ENCODE measurements at regions not wholly inside any gene's neighbourhood (a gene's known extent, or its start where the extent isn't known, plus 50 kb on each side); places are given as distances from the start of the nearest gene placed in this dataset.

- Histone ChIP-seq H3K4me3 (ENCODE audit: low read depth, low read length) (no peak overlapping the region), H3K36me3 (ENCODE audit: control insufficient read depth, insufficient read depth, low read length) (no peaks in the 10 kb centered on the region), H2AFZ (no peak overlapping the region), H3K27me3 (ENCODE audit: control insufficient read depth, insufficient read depth, low read length) (no peaks in the 10 kb centered on the region), H3K9me3 (ENCODE audit: control insufficient read depth, low read length) (no peaks in the 10 kb centered on the region), H3K4me2 (ENCODE audit: low read length) (no peak overlapping the region), H3K27ac (no peak overlapping the region), H3K9ac (no peak overlapping the region), H3K4me1 (no peaks in the 10 kb centered on the region), H3K79me2 (no peaks in the 10 kb centered on the region)
- peak; percentile 81 for TF ChIP-seq CTCF (IDR thresholded peaks at IDR 0.05)
These were observed 89.5 kb upstream of the CD53 start for GRCh38 chr1:110783292-110783918.

- H3K9me3 ChIP-seq (ENCODE audit: control insufficient read depth, low read length): no peaks in the 10 kb centered on the region
- no peaks in the 10 kb centered on the region for H3K36me3 ChIP-seq (ENCODE audit: control insufficient read depth, insufficient read depth, low read length)
- H3K27me3 ChIP-seq (ENCODE audit: control insufficient read depth, insufficient read depth, low read length): no peaks in the 10 kb centered on the region
- no peak overlapping the region for H3K9ac ChIP-seq
- no peak for TF ChIP-seq CTCF (IDR thresholded peaks at IDR 0.05)
- H3K4me3 ChIP-seq (ENCODE audit: low read depth, low read length): no peak overlapping the region
- H3K79me2 ChIP-seq: no peaks in the 10 kb centered on the region
- H3K4me2 ChIP-seq (ENCODE audit: low read length): no peak overlapping the region
- H3K27ac ChIP-seq: no peak overlapping the region
- no peak overlapping the region for H2AFZ ChIP-seq
- no peaks in the 10 kb centered on the region for H3K4me1 ChIP-seq
These were observed 91.4 kb upstream of the CD53 start for GRCh38 chr1:110781525-110781924.

- H3K4me3 ChIP-seq (ENCODE audit: low read depth, low read length): no peak overlapping the region
- H3K9ac ChIP-seq: no peak overlapping the region
- TF ChIP-seq CTCF (IDR thresholded peaks at IDR 0.05): peak; percentile 63
- no peak overlapping the region for H3K27ac ChIP-seq
- H3K79me2 ChIP-seq: no peaks in the 10 kb centered on the region
- H3K4me1 ChIP-seq: no peaks in the 10 kb centered on the region
- no peak overlapping the region for H3K4me2 ChIP-seq (ENCODE audit: low read length)
- H3K36me3 ChIP-seq (ENCODE audit: control insufficient read depth, insufficient read depth, low read length): no peaks in the 10 kb centered on the region
- no peaks in the 10 kb centered on the region for H3K9me3 ChIP-seq (ENCODE audit: control insufficient read depth, low read length)
- no peak overlapping the region for H2AFZ ChIP-seq
- H3K27me3 ChIP-seq (ENCODE audit: control insufficient read depth, insufficient read depth, low read length): no peaks in the 10 kb centered on the region
These were observed 92.1 kb upstream of the CD53 start for GRCh38 chr1:110780600-110781484.

- no peak overlapping the region for H3K27ac ChIP-seq
These were observed 93.3 kb upstream of the CD53 start for GRCh38 chr1:110779636-110780035.

More at GRCh38 chr1:110779636-110780035, 93.3 kb upstream of the CD53 start:
- no peak overlapping the region for H3K4me2 ChIP-seq (ENCODE audit: low read length)
- no peak for TF ChIP-seq CTCF (IDR thresholded peaks at IDR 0.05)
- no peaks in the 10 kb centered on the region for H3K9me3 ChIP-seq (ENCODE audit: control insufficient read depth, low read length)
- H3K4me3 ChIP-seq (ENCODE audit: low read depth, low read length): no peak overlapping the region
- H2AFZ ChIP-seq: no peak overlapping the region
- H3K9ac ChIP-seq: no peak overlapping the region
- H3K36me3 ChIP-seq (ENCODE audit: control insufficient read depth, insufficient read depth, low read length): no peaks in the 10 kb centered on the region
- H3K4me1 ChIP-seq: no peaks in the 10 kb centered on the region
- H3K27me3 ChIP-seq (ENCODE audit: control insufficient read depth, insufficient read depth, low read length): no peaks in the 10 kb centered on the region
- H3K79me2 ChIP-seq: no peaks in the 10 kb centered on the region
